ENCODE measurements at regions not wholly inside any gene's neighbourhood (a gene's known extent, or its start where the extent isn't known, plus 50 kb on each side); places are given as distances from the start of the nearest gene placed in this dataset.
A peak's percentile ranks its signal among the peaks of the same experiment; 100 is the strongest.

DNA sequence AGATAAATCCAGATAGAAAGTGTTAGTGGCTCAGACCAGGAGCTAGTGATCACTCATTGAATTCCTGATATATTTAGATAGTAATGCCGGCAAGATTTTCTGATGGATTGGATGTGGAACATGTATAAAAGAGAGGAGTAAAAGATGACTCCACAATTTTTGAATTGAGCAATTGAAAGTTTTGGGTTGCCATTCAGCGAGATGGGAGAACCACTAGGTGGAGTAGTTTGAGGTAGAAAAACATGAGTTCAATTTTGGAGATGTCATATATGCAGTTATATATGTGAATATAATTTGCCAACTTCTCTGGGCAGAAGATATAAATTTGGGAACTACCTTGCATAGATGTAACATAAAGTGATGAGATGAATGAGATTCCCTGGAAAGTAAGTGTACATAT is 502.5 kb upstream of the SEMA6A start:
- DNase-seq (ENCODE audit: low read depth in 4 of 4, low spot score in 2 of 4), result no peak

GRCh38 chr5:117072439-117072838 is 497.8 kb upstream of the SEMA6A start:
- DNase-seq (ENCODE audit: low read depth in 4 of 4, low spot score in 2 of 4), result no peak

- no peak for DNase-seq (ENCODE audit: low read depth in 4 of 4, low spot score in 2 of 4)
Observed at GRCh38 chr5:117065800-117066199, 491.2 kb upstream of the SEMA6A start.

- no peak for DNase-seq (ENCODE audit: low read depth in 4 of 4, low spot score in 2 of 4)
Observed at GRCh38 chr5:117065161-117065560, 490.5 kb upstream of the SEMA6A start.

DNA sequence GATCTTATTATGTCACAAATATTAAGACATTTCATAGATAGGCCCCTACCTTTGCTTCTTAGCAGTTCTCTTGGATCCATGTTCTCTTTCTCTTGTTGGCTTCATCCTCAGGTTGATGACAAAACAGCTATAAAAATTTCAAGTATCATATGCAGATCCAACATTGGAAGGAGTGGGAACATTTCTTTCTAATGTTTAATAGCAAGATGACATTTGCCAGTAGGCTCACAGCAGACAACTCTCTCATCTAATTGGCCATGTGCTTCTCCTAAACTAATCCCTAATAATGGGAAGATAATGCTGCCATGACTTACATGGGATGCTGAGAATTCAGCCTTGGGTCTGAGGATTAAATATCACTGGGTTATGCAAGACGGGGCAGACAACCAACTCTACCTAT is 485.5 kb upstream of the SEMA6A start:
- no peak for DNase-seq (ENCODE audit: low read depth in 4 of 4, low spot score in 2 of 4)

DNA sequence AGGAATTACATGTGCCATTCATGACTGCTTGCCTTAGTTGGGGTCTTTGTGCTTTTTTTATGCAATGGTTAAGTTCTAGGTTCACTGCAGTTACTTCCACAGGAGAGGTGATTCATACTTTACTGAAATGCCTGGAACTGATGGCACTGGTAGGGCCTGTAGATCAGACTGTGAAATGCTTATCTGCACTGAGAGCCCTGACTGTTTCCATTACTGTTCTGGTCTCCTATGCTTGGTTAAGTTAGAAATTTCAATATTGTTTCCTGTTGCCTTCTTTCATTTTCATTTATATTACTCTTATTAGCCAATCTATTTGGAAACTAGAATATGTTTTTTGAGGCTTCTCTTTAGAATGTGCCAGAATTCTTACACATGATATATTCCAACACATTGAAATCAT is 484.1 kb upstream of the SEMA6A start:
- DNase-seq (ENCODE audit: low read depth in 4 of 4, low spot score in 2 of 4), result no peak

- no peak for DNase-seq (ENCODE audit: low read depth in 4 of 4, low spot score in 2 of 4)
Observed at GRCh38 chr5:117055517-117055916, 480.9 kb upstream of the SEMA6A start.

DNA sequence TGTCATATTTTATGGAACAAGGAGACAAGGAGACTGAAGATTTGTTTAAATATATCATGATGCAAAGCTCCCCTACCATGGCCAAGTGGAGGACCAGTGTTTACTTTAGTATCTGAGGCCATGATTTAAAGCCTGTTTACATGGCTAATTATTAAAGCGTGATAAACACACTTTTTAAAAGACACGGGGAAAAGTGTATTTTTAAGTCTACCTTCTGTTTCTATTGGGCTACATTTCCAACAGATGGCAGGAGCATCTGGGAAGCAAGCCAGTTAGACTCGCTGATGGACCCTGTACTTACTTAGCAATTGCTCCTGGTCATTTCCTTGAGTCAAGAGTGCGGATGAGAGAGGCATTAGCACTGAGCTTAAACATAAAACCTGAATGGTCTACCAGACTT is 480.3 kb upstream of the SEMA6A start:
- peak in 1 of 4 donors; percentile 29 for DNase-seq (ENCODE audit: low read depth in 4 of 4, low spot score in 2 of 4)

- DNase-seq (ENCODE audit: low read depth in 4 of 4, low spot score in 2 of 4), result no peak
Observed at GRCh38 chr5:117054141-117054540, 479.5 kb upstream of the SEMA6A start.

- DNase-seq (ENCODE audit: low read depth in 4 of 4, low spot score in 2 of 4), result no peak
Observed at GRCh38 chr5:117041926-117042595, 467.4 kb upstream of the SEMA6A start.

GRCh38 chr5:117039035-117039434 is 464.4 kb upstream of the SEMA6A start:
- DNase-seq (ENCODE audit: low read depth in 4 of 4, low spot score in 2 of 4), result no peak

GRCh38 chr5:117027384-117027783 is 452.8 kb upstream of the SEMA6A start:
- no peak for DNase-seq (ENCODE audit: low read depth in 4 of 4, low spot score in 2 of 4)

DNA sequence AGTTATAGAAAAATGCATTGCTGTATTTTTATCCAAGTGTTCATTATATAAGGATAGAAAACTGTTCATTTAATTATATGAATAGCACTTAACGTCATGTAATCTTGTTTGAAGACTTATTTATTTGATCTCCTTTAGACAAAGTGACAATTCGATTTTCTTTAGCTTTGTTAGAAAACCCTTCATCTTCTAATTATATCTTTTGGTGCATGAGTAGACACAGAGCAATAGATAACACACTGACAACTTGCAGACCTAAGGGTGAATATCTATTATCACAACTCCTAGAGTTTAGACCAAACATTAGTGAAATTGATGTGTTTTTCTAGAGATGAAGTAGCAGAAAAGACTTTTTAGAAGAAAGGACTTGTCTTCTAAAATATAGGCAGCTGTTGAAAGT is 446.4 kb upstream of the SEMA6A start:
- DNase-seq (ENCODE audit: low read depth in 4 of 4, low spot score in 2 of 4), result no peak

- DNase-seq (ENCODE audit: low read depth in 4 of 4, low spot score in 2 of 4), result no peak
Observed at GRCh38 chr5:117013280-117013877, 438.8 kb upstream of the SEMA6A start.

DNA sequence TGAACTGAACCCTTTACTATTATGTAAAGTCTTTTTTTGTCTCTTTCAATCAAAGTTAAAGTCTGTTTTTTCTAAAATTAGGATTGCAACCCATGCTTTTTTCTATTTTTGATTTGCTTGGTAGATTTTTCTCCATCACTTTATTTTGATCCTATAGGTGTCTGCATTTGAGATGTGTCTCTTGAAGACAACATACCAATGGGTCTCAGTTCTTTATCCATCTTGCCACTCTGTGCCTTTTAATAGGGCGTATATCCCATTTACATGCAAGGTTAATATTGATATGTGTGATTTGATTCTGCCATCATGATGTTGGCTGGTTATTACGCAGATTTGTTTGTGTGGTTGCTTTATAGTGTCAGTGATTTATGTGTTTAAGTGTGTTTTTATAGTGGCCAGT is 436.0 kb upstream of the SEMA6A start:
- no peak for DNase-seq (ENCODE audit: low read depth in 4 of 4, low spot score in 2 of 4)

DNA sequence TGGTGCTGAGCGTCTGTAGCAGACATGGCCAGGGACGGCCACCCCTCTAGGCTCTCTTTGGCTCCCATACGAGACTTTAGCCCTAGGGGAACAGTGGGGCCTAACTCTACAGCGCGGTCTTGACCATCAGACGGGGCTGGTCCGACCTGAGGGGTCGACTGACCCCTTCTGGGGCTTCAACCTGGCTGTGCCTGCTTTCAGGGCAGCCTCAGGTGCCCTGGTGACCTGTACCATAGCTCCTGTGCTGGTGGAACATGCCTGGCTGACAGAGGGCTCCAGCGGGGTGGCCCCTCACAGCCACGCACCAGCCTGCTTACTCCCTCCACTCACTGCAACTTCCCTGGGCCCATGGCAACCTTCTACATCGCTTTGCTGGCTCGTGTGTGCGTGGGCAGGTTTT is 423.4 kb upstream of the SEMA6A start:
- no peak for DNase-seq (ENCODE audit: low read depth in 4 of 4, low spot score in 2 of 4)

- no peak for DNase-seq (ENCODE audit: low read depth in 4 of 4, low spot score in 2 of 4)
Observed at GRCh38 chr5:116992681-116993080, 418.1 kb upstream of the SEMA6A start.

DNA sequence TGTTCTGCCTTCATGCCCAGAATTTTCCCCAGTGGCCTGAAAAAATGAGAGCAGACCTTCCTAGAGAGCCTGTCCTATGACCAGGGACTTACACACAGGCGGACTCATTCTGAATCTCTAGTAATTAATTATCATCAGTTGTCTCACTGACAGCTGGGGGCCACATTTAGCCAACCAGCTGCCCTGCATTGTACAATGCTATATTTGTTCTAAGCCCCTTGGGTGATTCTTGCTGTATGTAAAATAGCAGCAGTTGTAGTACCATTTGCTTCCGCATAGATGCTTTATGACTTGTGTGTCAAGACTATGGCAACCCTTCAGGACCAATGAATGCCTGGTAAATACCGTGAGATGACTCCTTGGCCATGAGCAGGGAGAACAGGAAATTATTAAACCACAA is 415.4 kb upstream of the SEMA6A start:
- no peak for DNase-seq (ENCODE audit: low read depth in 4 of 4, low spot score in 2 of 4)

- DNase-seq (ENCODE audit: low read depth in 4 of 4, low spot score in 2 of 4), result no peak
Observed at GRCh38 chr5:116982035-116982434, 407.4 kb upstream of the SEMA6A start.

DNA sequence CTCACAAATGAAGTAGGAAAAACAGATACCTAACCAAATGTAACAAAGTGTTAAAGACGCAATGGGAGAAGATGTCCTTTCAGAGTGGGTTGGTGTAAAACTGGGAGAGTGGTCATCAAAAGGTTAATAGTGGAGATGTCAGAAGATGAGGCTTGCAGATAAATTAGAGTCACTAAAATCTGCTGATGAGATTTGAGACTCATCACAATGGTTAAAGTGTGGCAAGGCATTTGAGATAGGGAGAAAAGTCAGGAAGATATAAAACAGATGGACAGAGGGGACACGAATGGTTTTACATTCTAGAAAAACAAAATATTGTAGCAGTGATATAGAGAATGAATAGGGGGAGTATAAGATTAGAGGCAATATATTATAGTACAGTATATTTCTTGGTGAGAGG is 406.0 kb upstream of the SEMA6A start:
- no peak for DNase-seq (ENCODE audit: low read depth in 4 of 4, low spot score in 2 of 4)

GRCh38 chr5:116976767-116977166 is 402.1 kb upstream of the SEMA6A start:
- no peak for DNase-seq (ENCODE audit: low read depth in 4 of 4, low spot score in 2 of 4)

DNA sequence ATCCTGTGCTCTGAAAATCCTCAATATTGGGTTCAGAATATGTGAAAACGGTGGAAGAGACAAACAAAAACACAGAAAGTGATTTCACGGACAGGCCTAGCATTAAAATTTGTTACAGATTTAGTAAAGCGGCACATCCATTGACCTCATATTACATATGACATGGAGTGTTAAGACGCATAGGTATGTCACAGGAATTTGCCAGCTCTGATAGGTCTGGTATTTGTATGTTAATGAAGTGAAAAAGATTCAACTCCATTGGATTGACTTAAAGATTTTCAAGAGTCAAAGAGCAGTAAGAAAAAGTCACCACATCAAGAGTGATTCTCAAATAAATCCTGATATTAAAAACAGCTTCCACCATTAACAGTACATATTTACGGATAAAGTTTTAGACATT is 396.5 kb upstream of the SEMA6A start:
- DNase-seq (ENCODE audit: low read depth in 4 of 4, low spot score in 2 of 4), result no peak

- DNase-seq (ENCODE audit: low read depth in 4 of 4, low spot score in 2 of 4), result no peak
Observed at GRCh38 chr5:116970318-116970717, 395.7 kb upstream of the SEMA6A start.

Data from left renal cortex interstitium (tissue), 4 donors.